MM.1S (cell line): ENCODE measurements at regions not wholly inside any gene's neighbourhood (a gene's known extent, or its start where the extent isn't known, plus 50 kb on each side); places are given as distances from the start of the nearest gene placed in this dataset.

ENCODE experiments used
- DNase-seq: peaks from one replicate; pipeline ENCODE4 v3.0.0-alpha.2; 2015
- H2AFZ ChIP-seq: fragments of 300-600 bp; sonication (generic); 2 replicates; pipeline ENCODE4 v1.6.0; 2016; ENCODE audit warnings: antibody characterized with exemption, low read length
- H3F3A ChIP-seq: fragments of 300-600 bp; sonication (generic); 2 replicates; pipeline ENCODE4 v1.6.1; 2016; ENCODE audit warnings: mild to moderate bottlenecking, antibody characterized with exemption, low read length, moderate library complexity, mixed read lengths; ENCODE audit not compliant: insufficient read depth
- H3K27ac ChIP-seq: fragments of 300-600 bp; sonication (generic); 2 replicates; pipeline ENCODE4 v1.5.1; 2016; ENCODE audit warnings: mild to moderate bottlenecking, low read length
- H3K27me3 ChIP-seq: fragments of 300-600 bp; sonication (generic); replicated peaks from 2 replicates; pipeline ENCODE4 v1.6.0; 2016; ENCODE audit warnings: low read length; ENCODE audit not compliant: insufficient read depth
- H3K36me3 ChIP-seq: fragments of 300-600 bp; sonication (generic); replicated peaks from 2 replicates; pipeline ENCODE4 v1.6.1; 2016; ENCODE audit warnings: mild to moderate bottlenecking, low read length, mixed read lengths; ENCODE audit not compliant: insufficient read depth
- H3K4me1 ChIP-seq: fragments of 300-600 bp; sonication (generic); 2 replicates; pipeline ENCODE4 v1.6.1; 2016; ENCODE audit warnings: low read length, mixed read lengths
- H3K4me2 ChIP-seq: fragments of 300-600 bp; sonication (generic); 2 replicates; pipeline ENCODE4 v1.6.0; 2016; ENCODE audit warnings: low read depth, low read length
- H3K4me3 ChIP-seq: fragments of 300-600 bp; sonication (generic); 2 replicates; pipeline ENCODE4 v1.5.1; 2016; ENCODE audit warnings: low read length, mixed read lengths
- H3K79me2 ChIP-seq: fragments of 300-600 bp; sonication (generic); 2 replicates; pipeline ENCODE4 v1.6.1; 2016; ENCODE audit warnings: mixed run types, low read length, mixed read lengths
- H3K9ac ChIP-seq: fragments of 300-600 bp; sonication (generic); 2 replicates; pipeline ENCODE4 v1.6.1; 2016; ENCODE audit warnings: low read length, mixed read lengths
- H3K9me2 ChIP-seq: fragments of 300-600 bp; sonication (generic); replicated peaks from 2 replicates; pipeline ENCODE4 v1.6.1; 2016; ENCODE audit warnings: mild to moderate bottlenecking, low read length, mixed read lengths; ENCODE audit not compliant: insufficient read depth
- H3K9me3 ChIP-seq: fragments of 300-600 bp; sonication (generic); replicated peaks from 2 replicates; pipeline ENCODE4 v1.6.1; 2016; ENCODE audit warnings: mild to moderate bottlenecking, low read length, mixed read lengths; ENCODE audit not compliant: insufficient read depth
- H4K20me1 ChIP-seq: fragments of 300-600 bp; sonication (generic); 2 replicates; pipeline ENCODE4 v1.6.1; 2016; ENCODE audit warnings: mild to moderate bottlenecking, low read length, moderate library complexity, mixed read lengths; ENCODE audit not compliant: insufficient read depth
- CTCF ChIP-seq: fragments of 300-600 bp; sonication (generic); IDR thresholded peaks from 2 replicates; pipeline ENCODE4 v1.5.1; 2016; ENCODE audit warnings: antibody characterized with exemption, low read length, mixed read lengths
- EZH2 ChIP-seq: fragments of 300-600 bp; sonication (generic); optimal IDR thresholded peaks from 2 replicates; pipeline ENCODE3; 2017; ENCODE audit warnings: low read depth, mild to moderate bottlenecking, antibody characterized with exemption, low read length, mixed read lengths
- EZH2phosphoT487 ChIP-seq: fragments of 300-600 bp; sonication (generic); IDR thresholded peaks from 2 replicates; pipeline ENCODE4 v1.6.1; 2018; ENCODE audit warnings: antibody characterized with exemption, low read length

GRCh38 chr3:46119253-46119652, 88.9 kb downstream of the CCR1 start:
- no peak for DNase-seq
- no peak overlapping the region for H3K4me2 ChIP-seq
- H3K9me3 ChIP-seq, result no peaks in the 10 kb centered on the region
- H3K4me3 ChIP-seq, result no peak overlapping the region
- no peaks in the 10 kb centered on the region for H4K20me1 ChIP-seq
- no peaks in the 10 kb centered on the region for H3F3A ChIP-seq
- H3K79me2 ChIP-seq, result no peaks in the 10 kb centered on the region
- H2AFZ ChIP-seq, result no peak overlapping the region
- no peaks in the 10 kb centered on the region for H3K27me3 ChIP-seq
- no peak for TF ChIP-seq EZH2
- no peak for TF ChIP-seq CTCF
- no peak for TF ChIP-seq EZH2phosphoT487
- no peaks in the 10 kb centered on the region for H3K36me3 ChIP-seq
- H3K9me2 ChIP-seq, result no peaks in the 10 kb centered on the region
- H3K27ac ChIP-seq, result no peak overlapping the region
- H3K4me1 ChIP-seq, result no peaks in the 10 kb centered on the region
- H3K9ac ChIP-seq, result no peak overlapping the region

- Histone ChIP-seq H3K9ac (no peak overlapping the region), H3K36me3 (no peaks in the 10 kb centered on the region), H3K4me3 (no peak overlapping the region), H3K4me2 (no peak overlapping the region), H3K79me2 (no peaks in the 10 kb centered on the region), H4K20me1 (no peaks in the 10 kb centered on the region), H2AFZ (no peak overlapping the region), H3F3A (no peaks in the 10 kb centered on the region), H3K9me3 (no peaks in the 10 kb centered on the region), H3K27me3 (no peaks in the 10 kb centered on the region), H3K4me1 (no peaks in the 10 kb centered on the region), H3K9me2 (no peaks in the 10 kb centered on the region), H3K27ac (no peak overlapping the region)
- DNase-seq, result no peak
- TF ChIP-seq EZH2, result no peak
- TF ChIP-seq CTCF, result no peak
- no peak for TF ChIP-seq EZH2phosphoT487
These were observed 89.7 kb upstream of the XCR1 start for GRCh38 chr3:46116996-46117395.

GRCh38 chr3:46114323-46114988, 87.2 kb upstream of the XCR1 start:
- TF ChIP-seq CTCF, result no peak
- no peak for TF ChIP-seq EZH2phosphoT487
- no peak for TF ChIP-seq EZH2
- Histone ChIP-seq H3K4me1 (peaks cover 21% of the 10 kb centered on the region), H3K79me2 (no peaks in the 10 kb centered on the region), H3K9ac (no peak overlapping the region), H3F3A (peaks cover 18% of the 10 kb centered on the region; the same call in 1 of the 2 replicates), H3K27me3 (no peaks in the 10 kb centered on the region), H2AFZ (no peak overlapping the region), H3K4me2 (no peak overlapping the region), H3K36me3 (no peaks in the 10 kb centered on the region), H3K27ac (no peak overlapping the region), H3K9me3 (no peaks in the 10 kb centered on the region), H3K4me3 (no peak overlapping the region), H4K20me1 (no peaks in the 10 kb centered on the region), H3K9me2 (no peaks in the 10 kb centered on the region)
- DNase-seq, result no peak
